ENCODE measurements at regions not wholly inside any gene's neighbourhood (a gene's known extent, or its start where the extent isn't known, plus 50 kb on each side); places are given as distances from the start of the nearest gene placed in this dataset.

DNA sequence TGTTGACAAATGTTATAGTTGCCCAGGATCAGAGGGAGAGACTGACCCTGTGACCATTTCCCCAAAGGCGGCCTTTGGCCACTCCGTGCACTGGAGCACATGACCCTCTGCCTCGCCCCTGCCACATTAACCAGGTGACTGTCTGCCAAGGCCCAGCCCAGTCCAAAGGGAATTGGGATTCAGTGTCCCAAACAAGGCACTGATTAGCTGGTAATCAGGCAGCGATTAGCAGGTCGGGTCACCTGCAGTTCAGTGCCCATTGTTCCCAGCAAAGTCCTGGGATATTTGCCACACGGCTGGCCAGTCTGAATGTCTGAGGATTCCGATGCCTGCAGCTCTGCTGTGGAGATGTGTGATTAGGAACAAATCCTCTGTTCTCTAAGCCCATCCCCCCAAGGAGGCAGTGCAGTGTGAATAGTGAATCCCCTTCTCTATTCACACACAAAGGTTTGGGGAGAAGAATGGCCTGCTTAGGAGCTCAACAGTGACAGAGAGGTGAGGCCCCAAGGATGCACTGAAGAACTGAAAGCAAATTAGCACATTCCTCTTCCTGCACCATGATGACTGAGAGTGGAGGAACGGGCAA, 123.1 kb upstream of the MAF start:
- TF ChIP-seq POLR2AphosphoS5 (IDR thresholded peaks at IDR 0.05) (no peak), POLR2A (IDR thresholded peaks at IDR 0.05) (no peak)
- TF ChIP-seq, protein P1, sequence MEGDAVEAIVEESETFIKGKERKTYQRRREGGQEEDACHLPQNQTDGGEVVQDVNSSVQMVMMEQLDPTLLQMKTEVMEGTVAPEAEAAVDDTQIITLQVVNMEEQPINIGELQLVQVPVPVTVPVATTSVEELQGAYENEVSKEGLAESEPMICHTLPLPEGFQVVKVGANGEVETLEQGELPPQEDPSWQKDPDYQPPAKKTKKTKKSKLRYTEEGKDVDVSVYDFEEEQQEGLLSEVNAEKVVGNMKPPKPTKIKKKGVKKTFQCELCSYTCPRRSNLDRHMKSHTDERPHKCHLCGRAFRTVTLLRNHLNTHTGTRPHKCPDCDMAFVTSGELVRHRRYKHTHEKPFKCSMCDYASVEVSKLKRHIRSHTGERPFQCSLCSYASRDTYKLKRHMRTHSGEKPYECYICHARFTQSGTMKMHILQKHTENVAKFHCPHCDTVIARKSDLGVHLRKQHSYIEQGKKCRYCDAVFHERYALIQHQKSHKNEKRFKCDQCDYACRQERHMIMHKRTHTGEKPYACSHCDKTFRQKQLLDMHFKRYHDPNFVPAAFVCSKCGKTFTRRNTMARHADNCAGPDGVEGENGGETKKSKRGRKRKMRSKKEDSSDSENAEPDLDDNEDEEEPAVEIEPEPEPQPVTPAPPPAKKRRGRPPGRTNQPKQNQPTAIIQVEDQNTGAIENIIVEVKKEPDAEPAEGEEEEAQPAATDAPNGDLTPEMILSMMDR (IDR thresholded peaks at IDR 0.05), result no peak
